HG03342 (cell line): ENCODE measurements at regions not wholly inside any gene's neighbourhood (a gene's known extent, or its start where the extent isn't known, plus 50 kb on each side); places are given as distances from the start of the nearest gene placed in this dataset.
"Not testable (repeated sequence)": the region's sequence is repeated elsewhere in the genome, so short reads cannot be mapped to it uniquely, and the experiment has no call there.

Experiments used
- ATAC-seq: cut with Tn5 transposase; IDR thresholded peaks from one replicate; pipeline ENCODE4 v1.9.1; 2021; ENCODE audit warnings: mild to moderate bottlenecking, moderate library complexity; ENCODE audit not compliant: unreplicated experiment

GRCh38 chr6:14880052-14880451 is 365.8 kb upstream of the JARID2 start:
- no peak for ATAC-seq

- no peak for ATAC-seq
Observed at GRCh38 chr6:14880677-14881076, 365.2 kb upstream of the JARID2 start.

- no peak for ATAC-seq
Observed at GRCh38 chr6:14881398-14881797, 364.5 kb upstream of the JARID2 start.

- no peak for ATAC-seq
Observed at GRCh38 chr6:14882394-14883026, 363.4 kb upstream of the JARID2 start.

GRCh38 chr6:14883921-14884320 is 361.9 kb upstream of the JARID2 start:
- ATAC-seq: no peak

GRCh38 chr6:14885498-14885897 is 360.4 kb upstream of the JARID2 start:
- ATAC-seq: no peak

- no peak for ATAC-seq
Observed at GRCh38 chr6:14887181-14887580, 358.7 kb upstream of the JARID2 start.

GRCh38 chr6:14887986-14888574 is 357.8 kb upstream of the JARID2 start:
- no peak for ATAC-seq

- no peak for ATAC-seq
Observed at GRCh38 chr6:14888575-14889000, 357.3 kb upstream of the JARID2 start.

GRCh38 chr6:14889188-14889587 is 356.7 kb upstream of the JARID2 start:
- no peak for ATAC-seq

- ATAC-seq: no peak
Observed at GRCh38 chr6:14889611-14890593, 356.0 kb upstream of the JARID2 start.

- ATAC-seq: not testable (repeated sequence)
Observed at GRCh38 chr6:14891820-14892375, 354.0 kb upstream of the JARID2 start.

- no peak for ATAC-seq
Observed at GRCh38 chr6:14894105-14894504, 351.8 kb upstream of the JARID2 start.

GRCh38 chr6:14896475-14896874 is 349.4 kb upstream of the JARID2 start:
- ATAC-seq: no peak

GRCh38 chr6:14897831-14898230 is 348.0 kb upstream of the JARID2 start:
- no peak for ATAC-seq

GRCh38 chr6:14899441-14899840 is 346.4 kb upstream of the JARID2 start:
- ATAC-seq: not testable (repeated sequence)

- ATAC-seq: no peak
Observed at GRCh38 chr6:14900919-14901318, 344.9 kb upstream of the JARID2 start.

GRCh38 chr6:14903176-14904038 is 342.5 kb upstream of the JARID2 start:
- ATAC-seq: no peak

GRCh38 chr6:14905201-14905600 is 340.7 kb upstream of the JARID2 start:
- no peak for ATAC-seq

GRCh38 chr6:14906621-14907020 is 339.2 kb upstream of the JARID2 start:
- no peak for ATAC-seq
